ACC112 (cell line): ENCODE measurements at regions not wholly inside any gene's neighbourhood (a gene's known extent, or its start where the extent isn't known, plus 50 kb on each side); places are given as distances from the start of the nearest gene placed in this dataset.
"Not testable (repeated sequence)": the region's sequence is repeated elsewhere in the genome, so short reads cannot be mapped to it uniquely, and the experiment has no call there.

Experiments
- H2AFZ ChIP-seq: fragments of 200-600 bp; sonication (generic); one replicate; pipeline ENCODE4 v1.6.0; 2017; ENCODE audit warnings: antibody characterized with exemption, low read length; ENCODE audit not compliant: unreplicated experiment
- H3K27ac ChIP-seq: fragments of 200-600 bp; sonication (generic); 2 replicates; pipeline ENCODE4 v1.5.1; 2014; ENCODE audit warnings: low read depth, mild to moderate bottlenecking, antibody characterized with exemption, low read length, moderate library complexity
- H3K27me3 ChIP-seq: fragments of 200-600 bp; sonication (generic); 2 replicates; pipeline ENCODE4 v1.6.1; 2014; ENCODE audit warnings: mild to moderate bottlenecking, antibody characterized with exemption, low read length, moderate library complexity, mixed read lengths; ENCODE audit not compliant: insufficient read depth
- H3K36me3 ChIP-seq: fragments of 200-600 bp; sonication (generic); 2 replicates; pipeline ENCODE4 v1.6.1; 2016; ENCODE audit warnings: mild to moderate bottlenecking, antibody characterized with exemption, low read length, moderate library complexity, mixed read lengths; ENCODE audit not compliant: insufficient read depth
- H3K4me1 ChIP-seq: fragments of 200-600 bp; sonication (generic); one replicate; pipeline ENCODE4 v1.6.1; 2016; ENCODE audit warnings: low read length, mixed read lengths; ENCODE audit not compliant: insufficient read depth, unreplicated experiment, control insufficient read depth
- H3K4me3 ChIP-seq: fragments of 200-600 bp; sonication (generic); 2 replicates; pipeline ENCODE4 v1.5.1; 2014; ENCODE audit warnings: mild to moderate bottlenecking, low read depth, low read length
- H3K79me2 ChIP-seq: fragments of 200-600 bp; sonication (generic); one replicate; pipeline ENCODE4 v1.6.0; 2016; ENCODE audit warnings: low read length; ENCODE audit not compliant: control insufficient read depth, unreplicated experiment, insufficient read depth

- no peak overlapping the region for H3K27ac ChIP-seq
- H2AFZ ChIP-seq = peak overlapping the region; percentile 25
- no peak overlapping the region for H3K4me3 ChIP-seq
- peaks cover 26% of the 10 kb centered on the region for H3K4me1 ChIP-seq
- H3K27me3 ChIP-seq = no peaks in the 10 kb centered on the region
- no peaks in the 10 kb centered on the region for H3K79me2 ChIP-seq
- no peaks in the 10 kb centered on the region for H3K36me3 ChIP-seq
Observed at GRCh38 chrX:13386636-13387035, 66.8 kb upstream of the ATXN3L start.

- peaks cover 32% of the 10 kb centered on the region for H3K4me1 ChIP-seq
- no peaks in the 10 kb centered on the region for H3K79me2 ChIP-seq
- no peaks in the 10 kb centered on the region for H3K27me3 ChIP-seq
- H3K4me3 ChIP-seq = no peak overlapping the region
- H3K27ac ChIP-seq = no peak overlapping the region
- H3K36me3 ChIP-seq = no peaks in the 10 kb centered on the region
- no peak overlapping the region for H2AFZ ChIP-seq
Observed at GRCh38 chrX:13386092-13386491, 66.2 kb upstream of the ATXN3L start.

- peaks cover 48% of the 10 kb centered on the region for H3K4me1 ChIP-seq
- no peaks in the 10 kb centered on the region for H3K36me3 ChIP-seq
- H3K79me2 ChIP-seq = no peaks in the 10 kb centered on the region
- no peaks in the 10 kb centered on the region for H3K27me3 ChIP-seq
- H3K27ac ChIP-seq = no peak overlapping the region
- H3K4me3 ChIP-seq = no peak overlapping the region
- H2AFZ ChIP-seq = no peak overlapping the region
Observed at GRCh38 chrX:13383907-13384306, 64.1 kb upstream of the ATXN3L start.

GRCh38 chrX:13381514-13381913, 61.7 kb upstream of the ATXN3L start:
- Histone ChIP-seq H3K27ac (peak overlapping the region; percentile 66), H3K79me2 (no peaks in the 10 kb centered on the region), H3K27me3 (no peaks in the 10 kb centered on the region), H3K36me3 (no peaks in the 10 kb centered on the region), H2AFZ (peak overlapping the region; percentile 60), H3K4me3 (no peak overlapping the region), H3K4me1 (peaks cover 42% of the 10 kb centered on the region)

- H3K27ac ChIP-seq = peak overlapping the region; percentile 66
- H2AFZ ChIP-seq = peak overlapping the region; percentile 38
- no peaks in the 10 kb centered on the region for H3K27me3 ChIP-seq
- no peaks in the 10 kb centered on the region for H3K79me2 ChIP-seq
- peaks cover 46% of the 10 kb centered on the region for H3K4me1 ChIP-seq
- H3K36me3 ChIP-seq = no peaks in the 10 kb centered on the region
- no peak overlapping the region for H3K4me3 ChIP-seq
Observed at GRCh38 chrX:13380211-13380610, 60.4 kb upstream of the ATXN3L start.

GRCh38 chrX:13378562-13379518, 59.0 kb upstream of the ATXN3L start:
- H3K4me1 ChIP-seq = peaks cover 53% of the 10 kb centered on the region
- not testable (repeated sequence) for H3K36me3 ChIP-seq, H3K27me3 ChIP-seq, H3K4me3 ChIP-seq, H2AFZ ChIP-seq, H3K27ac ChIP-seq, H3K79me2 ChIP-seq

- H2AFZ ChIP-seq = peak overlapping the region; percentile 30
- H3K4me3 ChIP-seq = peak overlapping the region; percentile 29; the same call in 1 of the 2 replicates
- peak overlapping the region; percentile 86 for H3K27ac ChIP-seq
- peaks cover 65% of the 10 kb centered on the region for H3K4me1 ChIP-seq
- H3K79me2 ChIP-seq = no peaks in the 10 kb centered on the region
- H3K36me3 ChIP-seq = no peaks in the 10 kb centered on the region
- H3K27me3 ChIP-seq = no peaks in the 10 kb centered on the region
Observed at GRCh38 chrX:13377550-13377934, 57.7 kb upstream of the ATXN3L start.

GRCh38 chrX:13376857-13377549, 57.1 kb upstream of the ATXN3L start:
- H3K36me3 ChIP-seq = no peaks in the 10 kb centered on the region
- H3K27me3 ChIP-seq = no peaks in the 10 kb centered on the region
- H3K27ac ChIP-seq = peak overlapping the region; percentile 86
- peak overlapping the region; percentile 30 for H2AFZ ChIP-seq
- H3K79me2 ChIP-seq = no peaks in the 10 kb centered on the region
- H3K4me1 ChIP-seq = peaks cover 71% of the 10 kb centered on the region
- H3K4me3 ChIP-seq = peak overlapping the region; percentile 29; the same call in 1 of the 2 replicates

GRCh38 chrX:13375596-13375995, 55.7 kb upstream of the ATXN3L start:
- H2AFZ ChIP-seq, H3K79me2 ChIP-seq, H3K4me3 ChIP-seq, H3K27me3 ChIP-seq, H3K36me3 ChIP-seq: not testable (repeated sequence)
- peaks cover 71% of the 10 kb centered on the region for H3K4me1 ChIP-seq
- peak overlapping the region; percentile 86 for H3K27ac ChIP-seq

GRCh38 chrX:13374364-13374763, 54.5 kb upstream of the ATXN3L start:
- no peaks in the 10 kb centered on the region for H3K79me2 ChIP-seq
- H3K27ac ChIP-seq = peak overlapping the region; percentile 88
- H3K36me3 ChIP-seq = no peaks in the 10 kb centered on the region
- no peaks in the 10 kb centered on the region for H3K27me3 ChIP-seq
- peaks cover 59% of the 10 kb centered on the region for H3K4me1 ChIP-seq
- H3K4me3 ChIP-seq = peak overlapping the region; percentile 25; the same call in 1 of the 2 replicates
- H2AFZ ChIP-seq = peak overlapping the region; percentile 85
